ENCODE measurements at regions not wholly inside any gene's neighbourhood (a gene's known extent, or its start where the extent isn't known, plus 50 kb on each side); places are given as distances from the start of the nearest gene placed in this dataset.

DNA sequence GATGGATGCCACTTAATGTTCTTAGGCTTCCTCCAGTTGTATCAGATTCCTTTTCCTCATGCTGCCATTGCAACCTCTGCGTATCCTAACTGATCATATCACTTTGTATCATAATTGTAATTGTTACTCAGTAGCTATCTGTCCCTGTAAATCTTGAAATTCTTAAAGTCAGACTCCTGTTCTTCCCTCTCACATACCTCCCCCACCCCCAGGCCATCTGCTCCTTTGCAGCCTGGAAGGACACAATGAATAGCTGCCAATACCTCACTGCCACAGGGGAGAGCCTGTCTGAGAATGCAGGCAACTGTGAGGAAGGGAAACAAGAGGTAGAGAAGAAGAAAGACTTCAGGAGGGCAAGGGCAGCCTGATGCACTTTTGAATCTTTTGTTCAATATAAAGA, 228.5 kb downstream of the ENC1 start:
- Histone ChIP-seq H3K9me3 (no peaks in the 10 kb centered on the region), H3K27ac (no peak overlapping the region), H3K4me3 (no peak overlapping the region), H3K27me3 (no peaks in the 10 kb centered on the region), H3K4me1 (no peaks in the 10 kb centered on the region), H3K9ac (ENCODE audit: low read depth in 2 of 2, low read length in 2 of 2) (no peak overlapping the region), H3K36me3 (no peaks in the 10 kb centered on the region)
- TF ChIP-seq, protein P1, sequence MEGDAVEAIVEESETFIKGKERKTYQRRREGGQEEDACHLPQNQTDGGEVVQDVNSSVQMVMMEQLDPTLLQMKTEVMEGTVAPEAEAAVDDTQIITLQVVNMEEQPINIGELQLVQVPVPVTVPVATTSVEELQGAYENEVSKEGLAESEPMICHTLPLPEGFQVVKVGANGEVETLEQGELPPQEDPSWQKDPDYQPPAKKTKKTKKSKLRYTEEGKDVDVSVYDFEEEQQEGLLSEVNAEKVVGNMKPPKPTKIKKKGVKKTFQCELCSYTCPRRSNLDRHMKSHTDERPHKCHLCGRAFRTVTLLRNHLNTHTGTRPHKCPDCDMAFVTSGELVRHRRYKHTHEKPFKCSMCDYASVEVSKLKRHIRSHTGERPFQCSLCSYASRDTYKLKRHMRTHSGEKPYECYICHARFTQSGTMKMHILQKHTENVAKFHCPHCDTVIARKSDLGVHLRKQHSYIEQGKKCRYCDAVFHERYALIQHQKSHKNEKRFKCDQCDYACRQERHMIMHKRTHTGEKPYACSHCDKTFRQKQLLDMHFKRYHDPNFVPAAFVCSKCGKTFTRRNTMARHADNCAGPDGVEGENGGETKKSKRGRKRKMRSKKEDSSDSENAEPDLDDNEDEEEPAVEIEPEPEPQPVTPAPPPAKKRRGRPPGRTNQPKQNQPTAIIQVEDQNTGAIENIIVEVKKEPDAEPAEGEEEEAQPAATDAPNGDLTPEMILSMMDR (IDR thresholded peaks at IDR 0.05), result no peak
- intact Hi-C loops (cut with DNase I), result no loop called here
- DNase-seq, result no peak

DNA sequence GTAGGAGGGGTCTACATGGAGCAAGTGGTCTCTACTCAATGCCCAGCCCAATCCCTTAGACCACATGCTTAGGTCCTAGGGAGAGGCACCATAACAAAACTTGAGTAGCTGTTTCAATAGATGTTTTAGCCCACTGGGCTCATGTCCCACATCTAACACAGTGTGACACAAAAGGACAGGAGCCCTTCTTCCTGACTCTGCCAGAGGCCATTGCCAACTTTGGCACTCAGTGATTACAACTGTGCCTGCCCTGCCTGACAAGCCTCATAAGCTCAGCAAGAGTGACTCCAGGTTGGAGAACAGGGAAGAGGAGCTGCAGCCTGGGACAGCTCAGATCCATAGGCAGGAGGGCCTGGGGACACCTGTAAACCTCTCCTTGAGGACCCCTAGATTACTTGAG, 230.8 kb downstream of the ENC1 start:
- DNase-seq, result no peak
- Histone ChIP-seq H3K4me1 (no peaks in the 10 kb centered on the region), H3K27me3 (no peaks in the 10 kb centered on the region), H3K9me3 (no peaks in the 10 kb centered on the region), H3K9ac (ENCODE audit: low read depth in 2 of 2, low read length in 2 of 2) (no peak overlapping the region), H3K27ac (no peak overlapping the region), H3K4me3 (no peak overlapping the region), H3K36me3 (no peaks in the 10 kb centered on the region)
- intact Hi-C loops (cut with DNase I), result loop anchor here (10.0 kb wide), 1 partner anchor 225 kb away; no protein-coding TSS in a partner anchor
- TF ChIP-seq, protein P1 (IDR thresholded peaks at IDR 0.05), result no peak

DNA sequence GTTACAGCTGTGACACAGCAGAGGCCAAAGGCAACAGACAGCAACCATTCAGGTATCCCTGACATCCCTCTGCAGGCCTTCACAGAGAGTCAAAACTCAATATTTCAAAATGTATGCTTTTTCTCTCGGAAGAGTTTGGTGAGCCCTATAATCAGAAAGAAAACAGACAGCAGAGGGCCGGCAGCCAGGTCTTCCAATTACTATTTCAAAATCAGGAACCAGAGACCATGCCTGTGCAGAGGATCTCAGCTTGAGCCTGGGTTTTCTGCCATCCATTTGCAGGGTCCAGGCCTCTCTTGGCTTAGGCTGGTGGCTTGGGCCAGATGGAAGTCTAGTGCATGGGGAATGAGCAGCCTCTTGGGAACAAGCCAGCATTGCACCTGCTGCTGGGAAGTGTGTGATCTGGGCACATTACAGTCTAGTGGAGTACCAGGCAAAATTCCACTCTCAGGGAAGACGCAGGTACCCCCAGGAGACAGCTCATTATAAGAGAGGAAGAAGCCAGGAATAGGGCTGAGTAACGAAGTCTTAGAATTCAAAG, 231.3 kb downstream of the ENC1 start:
- intact Hi-C loops (cut with DNase I), result loop anchor here (10.0 kb wide), 1 partner anchor 226 kb away; no protein-coding TSS in a partner anchor
- no peaks in the 10 kb centered on the region for H3K36me3 ChIP-seq
- no peak for DNase-seq
- no peak overlapping the region for H3K4me3 ChIP-seq
- TF ChIP-seq, protein P1 (IDR thresholded peaks at IDR 0.05), result no peak
- H3K4me1 ChIP-seq, result no peaks in the 10 kb centered on the region
- no peak overlapping the region for H3K27ac ChIP-seq
- no peak overlapping the region for H3K9ac ChIP-seq (ENCODE audit: low read depth in 2 of 2, low read length in 2 of 2)
- no peaks in the 10 kb centered on the region for H3K27me3 ChIP-seq
- no peaks in the 10 kb centered on the region for H3K9me3 ChIP-seq

- Histone ChIP-seq H3K9me3 (no peaks in the 10 kb centered on the region), H3K4me3 (no peak overlapping the region), H3K27me3 (no peaks in the 10 kb centered on the region), H3K36me3 (no peaks in the 10 kb centered on the region), H3K4me1 (no peaks in the 10 kb centered on the region), H3K27ac (no peak overlapping the region), H3K9ac (ENCODE audit: low read depth in 2 of 2, low read length in 2 of 2) (no peak overlapping the region)
- intact Hi-C loops (cut with DNase I), result loop anchor here (10.0 kb wide), 1 partner anchor 226 kb away; no protein-coding TSS in a partner anchor
- DNase-seq, result no peak
- TF ChIP-seq, protein P1 (IDR thresholded peaks at IDR 0.05), result no peak
These were observed 232.1 kb downstream of the ENC1 start for GRCh38 chr5:74408150-74409043.

- intact Hi-C loops (cut with DNase I), result loop anchor here (10.0 kb wide), 1 partner anchor 227 kb away; no protein-coding TSS in a partner anchor
- TF ChIP-seq, protein P1 (IDR thresholded peaks at IDR 0.05), result no peak
- Histone ChIP-seq H3K9me3 (no peaks in the 10 kb centered on the region), H3K4me1 (no peaks in the 10 kb centered on the region), H3K27me3 (no peaks in the 10 kb centered on the region), H3K36me3 (no peaks in the 10 kb centered on the region), H3K27ac (no peak overlapping the region), H3K9ac (ENCODE audit: low read depth in 2 of 2, low read length in 2 of 2) (no peak overlapping the region), H3K4me3 (no peak overlapping the region)
- DNase-seq, result no peak
These were observed 232.8 kb downstream of the ENC1 start for GRCh38 chr5:74407701-74408100.

All from colonic mucosa (tissue), 4 donors.